HG03097 (cell line): ENCODE measurements at regions not wholly inside any gene's neighbourhood (a gene's known extent, or its start where the extent isn't known, plus 50 kb on each side); places are given as distances from the start of the nearest gene placed in this dataset.

ENCODE experiments used
- ATAC-seq: cut with Tn5 transposase; IDR thresholded peaks from one replicate; pipeline ENCODE4 v1.9.1; 2021; ENCODE audit not compliant: unreplicated experiment, low FRiP score

DNA sequence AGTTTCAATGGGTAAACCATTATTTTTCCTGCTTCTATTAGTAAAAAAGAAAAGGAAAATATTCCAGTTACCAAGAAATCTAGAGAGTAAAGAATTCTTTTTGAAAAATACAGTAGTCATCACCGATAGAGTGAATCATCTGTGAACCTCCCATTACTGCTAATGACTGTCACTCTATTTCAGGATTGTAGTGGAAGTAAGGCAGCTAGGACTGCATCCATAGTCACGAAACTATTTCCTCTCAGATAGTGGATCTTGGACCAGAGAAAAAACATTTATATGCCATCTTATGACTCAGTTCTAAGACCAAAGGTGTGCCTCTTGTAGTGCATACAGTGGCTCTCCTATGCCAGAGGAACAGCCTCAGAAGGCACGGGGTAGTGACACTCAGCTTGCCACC is 173.9 kb upstream of the PLEKHA5 start:
- no peak for ATAC-seq

- no peak for ATAC-seq
Observed at GRCh38 chr12:18965203-18965602, 164.3 kb upstream of the PLEKHA5 start.

- ATAC-seq = no peak
Observed at GRCh38 chr12:18966954-18967353, 162.6 kb upstream of the PLEKHA5 start.

DNA sequence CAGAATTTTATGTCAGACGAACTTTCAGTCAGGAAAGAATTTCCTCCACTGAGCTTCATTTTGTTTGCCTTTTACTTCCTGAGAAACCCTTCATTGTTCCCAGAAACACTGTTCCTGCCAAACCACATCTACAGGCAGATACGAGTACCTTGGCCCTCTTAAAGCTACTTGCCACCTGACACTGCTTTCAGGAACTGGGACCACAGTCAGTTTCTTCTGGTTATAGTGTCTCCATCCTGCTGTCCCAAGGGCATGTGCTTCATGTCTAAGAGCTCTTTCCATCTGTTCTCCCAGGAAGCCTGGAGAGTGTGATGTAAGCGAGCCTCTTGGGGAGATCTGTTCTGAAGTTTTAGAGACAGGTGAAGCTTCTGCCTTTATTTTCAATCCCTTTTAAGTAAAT is 161.7 kb upstream of the PLEKHA5 start:
- no peak for ATAC-seq

DNA sequence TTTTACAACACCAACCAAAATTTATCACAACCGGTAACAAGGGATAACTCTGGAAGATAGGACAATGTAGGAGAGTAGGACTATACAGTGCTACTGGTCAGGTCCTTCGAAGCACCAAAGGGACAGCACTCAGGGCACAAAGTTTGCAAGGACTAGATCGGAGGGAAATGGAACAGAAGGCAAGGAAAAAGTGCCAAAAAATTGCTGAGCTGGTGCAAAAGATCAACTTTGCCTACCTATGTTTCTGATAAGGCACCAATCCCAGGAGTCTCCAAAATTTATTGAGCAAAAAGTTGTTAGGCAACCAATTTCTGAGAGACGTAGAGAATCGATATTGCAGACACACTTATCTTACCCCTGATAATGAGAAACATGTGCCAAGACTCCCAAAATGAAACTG is 160.0 kb upstream of the PLEKHA5 start:
- no peak for ATAC-seq

GRCh38 chr12:18970603-18971002 is 158.9 kb upstream of the PLEKHA5 start:
- no peak for ATAC-seq

- ATAC-seq = no peak
Observed at GRCh38 chr12:18971932-18972331, 157.6 kb upstream of the PLEKHA5 start.

DNA sequence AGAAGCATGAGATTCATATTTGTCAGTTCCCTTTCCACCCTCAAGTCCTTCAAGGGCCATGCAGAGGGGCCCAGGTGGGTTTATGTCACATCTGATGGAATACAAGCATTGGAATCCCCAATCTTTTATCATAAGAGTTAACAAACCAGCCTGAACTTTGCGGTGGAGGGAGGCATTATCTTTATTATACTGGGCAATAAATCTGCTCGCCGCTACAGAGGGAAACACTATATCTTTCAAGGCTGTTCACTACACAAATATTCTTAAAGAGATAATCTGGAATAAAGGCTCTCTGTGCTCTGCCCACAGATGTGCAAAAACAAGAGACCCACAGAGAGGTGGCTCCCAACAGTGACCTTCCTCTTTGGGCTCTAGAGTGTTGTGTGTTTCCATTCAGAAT is 153.6 kb upstream of the PLEKHA5 start:
- ATAC-seq = no peak

DNA sequence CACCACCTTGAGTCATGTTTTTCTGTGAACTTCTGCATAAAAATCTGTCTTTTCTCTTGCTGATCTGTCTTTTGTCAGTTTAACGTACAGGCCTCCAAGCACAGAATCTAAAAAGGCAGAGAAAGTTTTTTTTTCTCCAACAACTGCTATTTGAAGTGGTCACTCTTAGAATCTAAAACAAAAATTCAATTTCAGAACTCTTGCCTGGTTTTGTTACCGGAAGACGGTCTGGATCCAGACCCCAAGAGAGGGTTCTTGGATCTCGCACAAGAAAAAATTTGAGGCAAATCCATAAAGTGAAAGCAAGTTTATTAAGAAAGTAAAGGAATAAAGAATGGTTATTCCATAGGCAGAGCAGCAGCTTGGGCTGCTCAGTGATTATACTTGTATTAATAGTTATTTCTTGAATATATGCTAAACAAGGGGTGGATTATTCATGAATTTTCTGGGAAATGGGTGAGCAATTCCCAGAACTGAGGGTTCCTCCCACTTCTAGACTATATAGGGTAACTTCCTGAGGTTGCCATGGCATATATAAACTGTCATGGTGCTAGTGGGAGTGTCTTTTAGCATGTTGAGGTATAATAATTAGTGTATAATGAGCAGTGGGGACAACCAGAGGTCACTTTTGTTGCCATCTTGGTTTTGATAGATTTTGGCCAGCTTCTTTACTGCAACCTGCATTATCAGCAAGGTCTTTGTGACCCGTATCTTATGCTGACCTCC is 150.0 kb upstream of the PLEKHA5 start:
- no peak for ATAC-seq

- ATAC-seq = no peak
Observed at GRCh38 chr12:18981732-18982131, 147.8 kb upstream of the PLEKHA5 start.

GRCh38 chr12:18982226-18982949 is 147.1 kb upstream of the PLEKHA5 start:
- peak; percentile 83 for ATAC-seq

- no peak for ATAC-seq
Observed at GRCh38 chr12:18983854-18984253, 145.7 kb upstream of the PLEKHA5 start.

DNA sequence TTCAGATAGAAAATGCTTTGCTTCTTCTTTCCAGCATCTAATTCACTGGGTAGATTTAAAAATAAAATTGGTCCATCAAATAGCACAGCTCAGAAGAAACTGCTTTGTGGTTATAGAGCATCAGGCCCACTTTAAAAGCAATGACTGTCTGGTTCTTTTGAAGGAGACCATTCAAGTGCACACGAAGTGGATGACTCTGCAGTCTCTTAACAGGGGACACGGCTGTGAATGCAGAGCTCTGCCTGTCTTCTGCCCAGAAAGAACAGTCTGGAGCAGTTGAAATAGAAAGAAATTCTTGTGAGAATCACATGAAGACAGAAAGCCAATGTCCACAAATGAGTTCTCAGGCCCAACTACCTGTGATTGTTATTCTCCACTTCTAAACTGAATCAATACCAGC is 138.7 kb upstream of the PLEKHA5 start:
- no peak for ATAC-seq

GRCh38 chr12:18992336-18992735 is 137.2 kb upstream of the PLEKHA5 start:
- no peak for ATAC-seq

DNA sequence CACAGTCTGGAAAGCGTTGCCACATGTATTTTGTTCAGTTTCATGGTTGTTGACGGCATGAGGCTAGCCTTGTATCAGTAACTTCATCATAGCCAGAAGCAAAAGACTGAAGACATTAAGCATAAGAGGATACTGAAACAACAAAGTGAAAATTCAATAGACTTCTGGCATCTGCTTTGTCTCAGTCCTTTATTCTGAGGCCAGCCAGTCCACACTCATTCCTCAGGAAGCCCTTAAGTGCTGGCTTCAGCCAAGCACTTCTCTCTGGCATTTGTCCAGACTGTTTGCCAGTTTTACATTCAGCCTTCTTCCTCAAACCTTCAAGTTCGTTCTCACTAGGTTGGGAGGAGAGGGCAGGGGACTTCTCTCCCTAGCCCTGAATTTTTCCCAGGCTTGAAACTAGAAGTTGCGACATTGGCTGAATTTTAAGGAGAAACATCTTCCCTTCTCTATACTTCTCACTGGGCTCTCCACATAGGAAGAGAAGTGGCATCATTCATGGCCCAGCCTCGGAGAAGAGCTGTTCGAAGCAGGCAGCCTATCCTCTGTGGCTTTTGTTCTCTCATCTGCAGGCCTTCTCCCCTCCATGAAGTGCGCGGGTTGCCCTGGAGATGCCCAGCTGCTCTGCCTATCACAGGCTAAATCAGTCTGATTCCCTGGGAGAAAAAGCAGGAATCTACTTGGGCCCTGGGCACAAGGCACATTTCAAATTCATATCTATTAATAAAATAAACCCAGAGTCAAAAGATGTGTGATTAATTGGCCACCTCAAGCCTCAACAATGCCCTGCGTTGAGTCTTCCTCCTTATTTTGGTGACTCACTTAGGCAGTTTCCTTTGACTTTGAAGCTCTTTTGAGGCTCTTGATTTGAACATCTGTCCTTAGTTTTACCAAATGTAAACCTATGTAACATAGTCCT is 130.9 kb upstream of the PLEKHA5 start:
- no peak for ATAC-seq

GRCh38 chr12:19000836-19001235 is 128.7 kb upstream of the PLEKHA5 start:
- ATAC-seq = no peak

GRCh38 chr12:19002216-19002615 is 127.3 kb upstream of the PLEKHA5 start:
- ATAC-seq = no peak

DNA sequence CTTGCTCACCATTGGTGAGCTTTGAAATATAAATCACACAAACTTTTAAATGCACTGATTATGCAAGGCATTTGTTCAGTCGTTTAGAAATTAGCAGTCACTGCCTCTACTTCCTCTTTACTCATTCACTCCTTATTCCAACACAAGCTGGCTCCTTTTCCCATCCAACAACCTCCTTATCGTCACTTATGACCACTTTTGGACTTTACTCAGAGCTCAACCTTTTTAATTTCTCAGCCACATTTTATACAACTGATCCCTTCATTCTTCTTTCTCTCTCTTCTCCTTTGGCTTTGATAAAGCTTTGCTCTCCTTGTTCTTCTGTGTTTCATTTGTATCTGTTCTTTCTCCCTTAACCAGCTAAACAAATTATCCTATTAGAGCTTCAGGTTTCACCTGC is 126.4 kb upstream of the PLEKHA5 start:
- no peak for ATAC-seq

DNA sequence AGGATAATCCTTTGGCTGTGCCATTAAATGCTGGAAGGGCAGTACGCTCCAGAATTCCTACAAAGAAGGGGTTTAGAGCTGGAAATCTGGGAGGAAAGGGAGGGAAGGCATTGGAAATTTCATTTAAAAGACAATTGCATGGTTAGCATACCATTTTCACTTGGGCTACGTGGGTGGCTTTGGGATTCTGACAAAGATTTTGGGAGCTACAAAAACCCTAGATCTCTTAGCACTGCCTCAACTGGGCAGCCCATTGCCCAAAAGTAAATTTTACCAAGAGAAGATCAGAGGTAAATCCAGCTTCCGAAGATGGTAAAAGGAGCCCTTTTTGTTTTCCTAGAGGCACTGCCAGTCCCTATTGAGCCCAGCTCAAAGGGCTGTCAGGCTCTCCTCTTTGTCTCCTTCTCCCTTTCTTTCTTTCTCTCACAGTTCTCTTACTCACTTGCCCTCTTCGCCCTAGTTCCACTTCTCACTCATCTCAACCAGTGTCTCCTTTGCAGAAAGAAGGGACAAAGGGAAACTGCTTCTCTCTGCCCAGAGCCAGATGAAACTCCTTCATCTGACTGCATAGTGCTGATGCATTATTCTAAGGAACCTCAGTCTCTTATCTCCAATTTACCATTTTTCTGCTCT is 125.4 kb upstream of the PLEKHA5 start:
- no peak for ATAC-seq

- ATAC-seq = no peak
Observed at GRCh38 chr12:19005257-19005801, 124.2 kb upstream of the PLEKHA5 start.
